T-helper 22 cell (primary cell): ENCODE measurements at regions not wholly inside any gene's neighbourhood (a gene's known extent, or its start where the extent isn't known, plus 50 kb on each side); places are given as distances from the start of the nearest gene placed in this dataset.

Experiments
- DNase-seq: peaks from one replicate; pipeline ENCODE4 v3.0.0-alpha.2; 2020; ENCODE audit warnings: low read depth

DNA sequence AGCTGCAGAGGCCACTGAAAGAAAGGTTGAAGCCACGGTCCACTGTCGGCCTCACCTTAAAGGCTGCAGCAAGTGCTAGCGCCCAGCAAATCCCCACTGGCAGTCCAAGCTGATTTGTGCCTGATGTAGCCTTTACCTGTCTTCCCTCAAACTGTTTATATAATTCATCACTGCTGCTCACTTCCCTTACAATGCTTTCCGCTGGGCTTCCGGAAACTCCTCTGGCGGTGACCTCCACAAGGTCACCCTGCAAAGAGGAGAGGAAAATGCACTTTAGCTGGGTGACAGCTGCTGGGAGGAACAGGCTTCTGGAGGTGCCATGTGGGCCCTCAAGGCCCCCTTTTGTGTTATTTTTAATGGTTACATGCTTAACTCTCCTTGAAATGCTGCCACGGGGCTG, 126.2 kb downstream of the CMPK2 start:
- no peak for DNase-seq

DNA sequence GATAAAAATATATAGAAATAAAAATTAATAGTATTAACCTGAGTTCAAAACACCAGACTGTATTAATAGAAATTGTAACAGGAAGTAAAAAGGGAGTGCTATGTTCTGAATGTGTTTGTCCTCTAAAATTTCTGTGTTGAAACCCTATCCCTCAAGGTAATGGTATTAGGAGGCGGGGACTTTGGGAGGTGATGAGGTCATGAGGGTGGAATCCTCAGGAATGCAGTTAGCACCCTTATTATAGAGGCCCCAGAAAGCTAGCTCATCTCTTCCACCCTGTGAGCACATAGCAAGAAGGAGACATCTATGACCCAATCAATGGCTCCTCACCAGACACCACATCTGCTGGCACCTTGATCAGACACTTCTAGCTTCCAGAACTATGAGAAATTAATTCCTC, 124.5 kb downstream of the CMPK2 start:
- DNase-seq, result no peak

DNA sequence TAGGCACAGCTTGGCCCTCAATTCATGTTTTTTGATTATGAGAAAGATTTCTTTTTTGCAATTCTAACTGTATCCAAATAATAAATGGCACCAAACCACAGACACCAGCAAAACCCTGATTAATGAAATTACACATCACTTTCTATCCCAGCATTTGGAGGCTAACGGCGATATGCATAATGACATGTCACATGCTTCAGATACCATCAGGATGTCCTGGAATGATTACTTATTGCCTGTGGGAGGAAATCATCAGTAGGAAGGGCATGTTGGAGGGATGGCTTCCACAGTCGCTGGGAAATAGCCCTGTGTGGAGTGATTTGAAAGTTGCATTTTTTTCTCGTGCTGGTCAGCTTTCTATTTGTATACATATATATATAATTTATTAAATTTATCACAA, 121.7 kb downstream of the CMPK2 start:
- DNase-seq, result no peak

DNA sequence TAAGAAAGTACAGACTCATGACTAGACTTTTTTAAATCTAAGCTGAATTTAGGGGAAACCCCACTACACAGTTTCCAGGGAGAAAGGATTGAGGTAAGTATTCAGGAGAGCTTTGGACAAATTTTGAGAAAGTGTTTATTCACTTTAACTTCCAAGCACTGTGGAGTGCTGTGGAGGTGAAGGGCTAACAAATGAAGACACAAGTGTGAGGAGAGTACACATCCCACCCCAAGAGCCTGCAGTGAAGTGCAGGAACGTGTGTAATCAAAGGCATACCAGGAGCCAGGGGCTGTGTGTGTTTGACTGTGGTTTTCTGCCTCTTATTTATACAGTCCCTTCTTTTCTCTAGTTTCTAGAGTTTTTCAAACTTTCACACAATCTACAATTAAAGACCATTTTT, 118.3 kb downstream of the CMPK2 start:
- no peak for DNase-seq

DNA sequence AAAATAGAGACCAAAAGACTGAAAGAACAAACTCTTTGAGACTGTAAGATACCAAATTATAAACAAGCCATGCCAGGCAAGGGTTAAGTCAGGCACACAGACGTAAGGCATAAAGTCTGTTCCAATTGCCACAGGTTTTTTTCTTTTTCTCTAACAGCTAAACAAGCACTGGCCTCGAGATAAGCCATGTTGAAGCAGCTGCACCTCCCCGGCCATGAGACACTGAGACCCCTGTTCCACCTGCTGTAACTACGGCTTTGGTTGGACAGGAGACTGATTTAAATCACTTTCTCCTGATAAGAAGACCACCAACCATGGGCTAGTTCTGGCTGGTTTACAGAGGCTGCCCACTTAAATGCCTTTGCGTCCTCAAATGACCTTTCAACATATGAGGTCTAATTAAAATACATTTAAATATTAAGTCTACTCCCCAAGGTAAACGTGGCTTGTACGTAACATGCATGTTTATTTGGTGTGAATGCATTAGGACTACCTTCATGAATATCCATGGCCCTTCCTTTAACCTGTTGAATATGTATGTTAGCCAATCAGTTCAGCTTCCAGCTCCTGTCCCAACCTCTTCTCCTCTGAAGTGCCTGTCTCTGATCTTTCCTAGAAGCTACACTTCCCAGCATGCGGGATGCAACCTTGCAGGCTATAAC, 117.2 kb downstream of the CMPK2 start:
- no peak for DNase-seq

DNA sequence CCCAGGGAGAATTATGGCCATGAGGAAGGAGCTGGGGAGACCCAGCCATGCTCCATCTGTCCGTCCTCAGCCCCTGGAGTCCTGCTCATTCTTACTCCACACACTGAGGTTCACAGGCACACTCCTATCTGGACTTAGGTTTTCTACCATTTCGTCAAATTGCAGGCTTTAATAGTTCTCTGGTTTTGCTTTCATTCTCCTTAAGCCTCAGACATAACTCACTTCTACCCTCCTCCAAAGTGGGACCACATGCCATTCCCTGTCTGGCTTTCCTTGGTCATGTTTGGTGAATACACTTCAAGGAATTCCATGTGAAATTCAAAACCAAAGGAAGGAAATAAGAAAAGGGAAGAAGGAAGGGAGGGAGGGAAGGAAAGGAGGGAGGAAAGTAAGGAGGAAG, 115.7 kb downstream of the CMPK2 start:
- DNase-seq, result no peak

DNA sequence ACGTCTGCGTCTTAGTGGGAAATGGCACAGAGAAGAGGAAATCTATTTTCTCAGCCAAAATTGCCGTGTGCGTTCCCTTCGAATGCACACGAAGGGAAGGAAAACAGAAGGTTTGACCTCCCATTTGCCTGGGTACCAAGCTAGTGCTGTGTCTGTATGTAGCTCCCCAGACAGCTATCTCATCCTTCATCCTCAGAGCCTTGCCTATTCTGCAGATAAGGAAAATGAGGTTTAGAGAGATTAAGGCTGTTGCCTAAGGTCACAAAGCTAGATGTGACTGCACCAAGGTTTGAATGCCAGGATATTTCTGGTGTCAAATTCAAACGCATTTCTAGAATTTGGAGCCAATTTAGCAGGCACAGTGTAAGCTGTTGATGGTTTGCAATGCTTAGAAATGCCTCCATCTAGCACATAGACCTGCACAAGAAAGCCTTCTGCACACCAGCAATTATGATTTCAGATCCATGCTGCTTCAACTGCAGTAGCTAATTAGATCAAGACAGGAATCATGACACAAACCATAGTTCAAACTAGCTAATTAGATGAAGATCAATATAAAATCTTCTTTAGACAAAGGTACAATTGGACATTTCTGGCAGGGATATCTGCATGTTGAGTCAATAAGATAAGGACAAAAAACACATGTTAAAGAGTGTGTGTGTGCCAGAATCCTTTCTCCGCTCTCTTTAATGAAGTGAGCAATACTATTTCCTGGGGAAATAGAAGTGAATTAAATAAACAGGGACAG, 115.1 kb downstream of the CMPK2 start:
- DNase-seq, result no peak

DNA sequence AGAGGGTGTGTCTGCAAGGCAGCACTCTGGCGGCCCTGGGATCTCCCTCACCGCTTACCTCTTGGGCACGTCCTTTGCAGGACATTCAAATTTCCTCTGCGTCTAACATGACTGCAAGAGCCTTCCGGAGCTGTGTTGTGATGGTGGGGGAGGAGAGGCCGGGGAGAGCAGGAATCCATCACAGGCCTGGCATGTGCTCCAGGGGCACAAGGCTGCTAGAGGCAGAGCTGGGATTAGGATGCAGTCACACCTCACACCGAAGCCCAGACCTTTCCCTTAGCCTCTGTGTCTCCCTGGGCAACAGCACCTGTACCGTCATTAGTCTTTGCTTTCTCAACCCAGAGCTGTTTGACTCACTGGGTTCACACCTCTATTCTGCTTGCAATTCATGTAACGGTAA, 111.3 kb downstream of the CMPK2 start:
- DNase-seq, result no peak

DNA sequence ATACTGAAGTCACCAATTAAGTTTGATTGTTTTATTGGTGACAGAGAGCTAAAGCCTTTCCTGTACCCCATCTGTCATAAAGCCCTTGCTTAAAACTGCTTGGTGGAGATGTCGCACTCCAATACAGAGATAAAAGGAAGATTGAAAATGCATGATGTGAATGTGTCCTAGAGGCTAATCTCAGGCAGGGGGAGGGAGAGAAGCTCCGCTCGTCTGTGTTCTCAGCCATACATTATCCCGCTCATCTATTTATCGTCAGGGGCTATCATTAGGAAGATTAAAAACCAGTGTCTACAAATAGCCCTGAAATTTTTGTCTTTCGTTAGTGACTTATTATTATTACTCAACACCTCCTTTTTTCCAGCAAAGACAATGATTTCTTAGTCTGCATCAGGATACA, 110.3 kb downstream of the CMPK2 start:
- DNase-seq, result no peak

DNA sequence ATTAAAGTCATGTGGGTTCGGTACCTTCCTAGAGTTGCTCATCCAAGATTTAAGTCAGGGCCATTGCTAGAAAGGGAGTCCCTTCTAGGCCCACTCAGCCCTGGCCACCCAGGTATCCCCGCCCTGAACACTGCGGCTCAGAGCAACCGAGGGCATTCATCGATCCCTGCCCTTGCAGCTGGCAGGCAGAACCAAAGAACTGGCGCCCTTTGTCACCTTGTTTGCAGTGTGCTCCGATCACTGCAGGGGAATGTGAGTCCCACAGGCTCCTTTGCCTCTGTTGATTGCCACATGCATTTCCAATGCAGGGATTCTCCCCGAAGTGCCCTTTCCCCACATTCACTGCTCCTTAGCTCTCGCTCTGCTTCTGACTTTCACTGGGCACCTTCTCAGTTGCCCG, 108.5 kb downstream of the CMPK2 start:
- DNase-seq, result no peak

DNA sequence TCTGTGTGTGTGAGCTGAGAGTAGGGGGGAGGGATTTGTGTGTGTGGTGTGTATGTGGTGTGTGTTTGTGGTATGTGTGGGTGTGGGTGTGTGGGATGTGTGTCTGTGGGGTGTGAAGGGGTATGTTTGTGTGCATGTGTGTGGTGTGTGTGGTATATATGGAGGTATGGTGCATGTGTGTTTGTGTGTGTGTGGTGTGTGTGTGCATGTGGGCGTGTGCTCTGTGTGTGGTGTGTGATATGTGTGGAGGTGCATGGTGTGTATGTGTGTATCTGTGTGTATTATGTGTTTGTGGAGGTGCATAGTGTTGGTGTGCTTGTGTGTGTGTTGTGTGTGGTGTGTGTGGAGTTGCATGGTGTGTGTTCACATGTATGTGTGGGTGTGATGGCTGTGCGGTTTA, 106.0 kb downstream of the CMPK2 start:
- DNase-seq, result no peak

DNA sequence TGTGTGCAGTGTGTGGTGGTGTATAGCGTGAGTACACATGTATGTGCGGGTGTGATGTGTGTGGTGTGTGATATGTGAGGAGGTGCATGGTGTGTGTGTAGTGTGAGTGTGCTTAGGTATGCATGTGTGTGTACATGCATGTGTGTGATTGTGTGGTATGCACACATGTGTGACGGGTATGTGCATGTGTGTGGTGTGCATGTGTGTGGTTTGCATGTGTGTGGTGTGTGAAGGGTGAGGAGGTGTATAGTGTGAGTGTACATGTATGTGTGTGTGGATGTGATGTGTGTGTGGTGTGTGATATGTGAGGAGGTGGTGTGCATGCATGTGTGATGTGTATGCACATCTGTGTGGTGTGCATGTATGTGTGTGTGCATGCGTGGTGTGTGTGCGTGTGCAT, 105.6 kb downstream of the CMPK2 start:
- DNase-seq, result no peak

DNA sequence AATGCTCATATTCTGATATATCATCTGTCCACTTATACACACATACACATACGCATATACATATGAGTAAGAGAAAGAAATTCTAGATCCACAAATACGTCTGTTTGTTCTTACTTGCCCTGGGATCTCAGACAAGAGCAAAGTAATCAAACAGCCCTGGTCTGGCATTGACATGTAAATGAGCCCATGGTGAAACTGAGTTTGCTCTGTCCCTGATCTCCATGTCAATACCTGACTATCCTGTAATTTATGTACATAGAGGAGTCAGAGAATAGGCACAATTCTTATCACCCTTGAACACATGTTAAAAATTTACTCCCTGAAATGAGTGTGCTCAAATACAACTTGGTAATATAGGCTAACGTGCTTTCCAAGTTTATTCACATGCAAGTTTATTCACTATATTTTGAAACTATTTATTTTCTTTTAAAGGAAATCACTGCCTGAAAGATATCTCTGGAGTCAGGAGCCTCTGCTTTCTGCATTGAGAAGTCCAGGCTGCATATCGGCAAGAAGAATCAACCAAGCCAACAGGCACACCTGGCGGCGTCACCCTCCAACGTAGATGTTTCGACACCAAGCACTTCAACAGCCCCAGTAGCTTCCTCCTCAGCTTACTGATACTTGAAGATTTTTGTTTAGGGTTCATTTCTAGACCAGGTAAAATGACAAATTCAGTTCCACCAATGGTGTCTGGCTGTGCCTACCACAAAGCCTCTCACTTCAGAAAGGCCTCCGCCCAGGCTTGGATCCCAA, 100.6 kb downstream of the CMPK2 start:
- DNase-seq, result no peak

DNA sequence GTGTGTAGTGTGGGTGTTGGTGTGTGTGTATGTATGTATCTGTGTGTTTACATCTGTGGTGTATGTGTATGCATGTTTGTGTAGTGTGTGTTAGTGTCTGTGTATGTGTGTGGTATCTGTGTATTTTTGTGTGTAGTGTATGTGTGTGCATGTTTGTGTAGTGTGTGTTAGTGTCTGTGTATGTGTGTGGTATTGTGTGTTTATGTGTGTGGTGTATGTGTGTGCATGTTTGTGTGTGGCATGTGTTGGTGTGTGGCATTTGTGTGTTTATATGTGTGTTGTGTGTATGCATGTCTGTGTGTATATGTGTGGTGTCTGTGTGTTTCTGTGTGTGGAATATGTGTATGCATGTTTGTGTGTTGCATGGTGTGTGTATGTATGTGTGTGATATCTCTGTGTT, 96.4 kb downstream of the CMPK2 start:
- no peak for DNase-seq

DNA sequence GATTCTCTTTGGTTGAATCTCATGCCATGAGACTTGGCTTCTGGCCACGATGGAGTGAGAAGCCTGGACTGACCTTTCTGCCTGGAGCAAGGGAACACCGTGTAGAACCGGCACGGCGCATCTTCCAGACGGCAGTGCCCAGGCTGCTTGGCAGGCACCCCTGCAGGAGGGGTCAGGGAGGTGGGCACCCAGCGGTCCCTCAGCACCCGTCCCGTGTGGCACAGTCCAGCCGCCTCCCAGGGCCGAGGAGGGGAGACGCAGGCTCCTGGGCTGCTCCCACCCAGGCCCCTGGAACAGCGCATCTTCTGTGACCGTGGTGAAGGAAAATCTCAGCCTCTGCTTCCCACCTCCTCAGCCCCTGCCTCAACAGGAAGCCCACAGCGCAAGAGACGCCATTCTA, 95.7 kb downstream of the CMPK2 start:
- no peak for DNase-seq

DNA sequence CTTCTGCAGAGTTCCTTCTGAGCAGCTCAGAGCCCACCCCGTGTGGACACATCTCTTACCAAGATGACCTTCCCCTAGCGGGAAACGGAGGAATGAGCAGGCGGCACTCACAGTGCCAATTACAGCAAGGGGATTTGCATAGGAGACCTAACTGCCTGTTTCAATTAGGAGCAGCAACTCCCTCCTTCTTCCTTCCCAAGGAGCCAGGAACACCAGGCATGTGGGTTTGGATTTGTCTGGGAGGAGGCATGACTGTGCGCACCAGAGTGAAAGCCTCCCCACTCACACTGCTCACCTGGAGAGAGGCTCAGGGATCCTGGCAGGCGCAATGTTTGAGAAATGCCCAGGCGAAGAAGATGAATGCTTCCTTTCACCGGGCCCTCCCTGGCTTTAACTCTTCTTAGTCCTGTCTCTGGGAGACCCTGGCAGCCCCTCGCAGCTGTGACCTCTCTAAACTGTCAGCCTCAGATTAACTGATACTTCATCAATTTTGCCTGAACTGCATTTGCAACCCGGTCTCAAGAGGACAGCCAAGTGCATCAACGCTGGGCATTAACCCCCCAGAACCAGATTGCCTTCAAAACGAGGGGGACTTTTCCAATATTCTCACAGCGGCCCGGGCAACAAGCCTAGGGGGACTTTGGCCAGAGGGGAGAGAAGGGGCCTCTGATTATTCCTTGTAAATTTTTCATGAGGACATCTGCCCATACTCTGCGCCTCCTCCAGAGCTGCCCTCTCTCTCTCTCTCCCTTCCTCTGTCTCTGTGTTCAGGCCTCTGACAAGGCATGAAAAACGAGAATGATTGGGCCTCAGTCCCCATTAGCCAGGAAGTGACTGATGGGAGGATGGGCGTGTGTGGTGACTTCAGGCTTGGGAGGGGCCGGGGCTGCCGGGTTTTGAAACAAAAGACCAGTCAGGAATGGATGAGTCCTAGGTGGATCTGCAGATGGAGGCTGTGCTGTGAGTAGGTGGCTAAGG, 93.8 kb downstream of the CMPK2 start:
- DNase-seq, result no peak

DNA sequence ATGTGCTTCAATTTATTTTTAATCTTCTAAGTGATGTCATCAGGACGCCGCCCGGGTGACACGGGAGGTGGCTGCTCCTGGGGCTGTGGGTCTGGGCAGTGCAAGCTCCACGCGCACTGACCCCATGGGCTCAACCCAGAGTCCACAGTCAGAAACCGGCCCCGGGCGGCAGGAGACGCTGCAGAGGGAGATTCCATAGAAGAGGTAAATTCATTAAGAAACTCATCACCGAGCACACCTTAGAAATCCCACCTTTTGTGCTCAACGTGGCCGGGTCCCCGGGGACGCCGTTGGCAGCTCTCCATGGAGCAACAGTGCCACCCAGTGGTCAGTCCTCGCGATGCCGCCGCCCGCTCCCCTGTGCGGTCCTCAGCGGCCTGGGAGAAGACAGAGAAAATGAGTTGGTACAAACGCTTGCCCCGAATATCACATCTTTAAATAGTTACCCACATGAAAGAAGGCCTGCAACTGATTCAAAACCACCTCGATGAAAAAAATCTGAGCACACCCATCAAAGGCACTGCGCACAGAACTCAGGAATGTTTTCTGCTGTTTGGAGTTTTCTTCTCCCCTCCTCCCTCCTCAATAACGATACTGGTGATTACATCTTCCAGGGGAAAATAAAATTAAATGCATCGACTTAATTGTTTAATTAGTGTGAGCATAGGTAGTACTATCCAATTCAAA, 92.6 kb downstream of the CMPK2 start:
- peak; percentile 13 for DNase-seq

DNA sequence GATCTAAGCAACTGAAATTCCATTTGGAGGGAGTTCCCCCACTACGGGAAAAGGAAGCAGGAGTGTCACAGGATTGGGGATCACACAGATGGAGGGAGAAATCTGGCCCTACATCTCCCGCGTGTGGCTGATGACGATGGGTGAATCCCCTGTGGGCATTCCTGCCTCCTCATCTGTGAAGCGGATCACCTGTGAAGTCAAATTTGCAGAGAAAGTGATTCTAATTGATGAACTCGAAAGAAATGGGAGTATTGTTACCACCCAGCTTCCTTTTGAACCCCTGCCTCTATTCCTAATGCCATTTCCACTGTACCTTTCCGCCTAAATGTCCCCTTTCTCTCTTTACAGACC, 92.0 kb downstream of the CMPK2 start:
- DNase-seq, result no peak

DNA sequence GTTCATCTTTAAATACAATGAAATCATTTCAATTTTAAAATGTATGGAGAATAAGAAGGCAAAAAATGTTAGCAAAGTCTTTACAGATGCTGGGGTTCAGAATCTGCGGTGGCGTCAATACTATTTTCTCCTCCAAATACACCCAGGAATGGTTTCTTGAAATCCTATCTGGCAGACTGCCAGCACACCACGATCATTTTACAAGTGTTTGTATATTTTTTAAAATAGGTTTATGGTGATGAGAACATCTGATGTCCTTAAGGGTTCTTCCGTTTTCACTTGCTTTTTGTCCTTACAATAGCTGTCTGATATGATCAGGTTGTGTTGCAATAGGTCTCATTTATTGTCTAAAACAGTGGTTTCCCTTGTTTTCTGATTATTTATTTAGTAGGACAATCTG, 89.6 kb downstream of the CMPK2 start:
- DNase-seq, result no peak

DNA sequence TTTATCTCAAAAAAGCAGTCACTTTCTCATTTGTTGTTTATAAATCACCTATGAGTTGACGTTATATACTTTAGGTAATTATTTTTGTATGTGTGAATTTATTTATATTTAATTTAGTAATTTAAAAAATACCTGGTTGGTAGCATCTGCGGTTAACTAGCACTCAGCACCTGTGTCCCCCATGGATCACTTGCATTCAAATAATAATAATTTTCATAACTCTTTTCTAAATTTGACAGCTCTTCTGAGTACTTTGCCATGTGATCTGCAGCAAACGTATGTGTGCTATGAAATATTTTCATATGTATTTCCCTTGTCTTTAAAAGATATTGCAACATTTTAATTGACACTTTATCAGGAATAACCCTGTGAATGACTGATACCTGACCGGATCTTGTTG, 88.1 kb downstream of the CMPK2 start:
- no peak for DNase-seq

DNA sequence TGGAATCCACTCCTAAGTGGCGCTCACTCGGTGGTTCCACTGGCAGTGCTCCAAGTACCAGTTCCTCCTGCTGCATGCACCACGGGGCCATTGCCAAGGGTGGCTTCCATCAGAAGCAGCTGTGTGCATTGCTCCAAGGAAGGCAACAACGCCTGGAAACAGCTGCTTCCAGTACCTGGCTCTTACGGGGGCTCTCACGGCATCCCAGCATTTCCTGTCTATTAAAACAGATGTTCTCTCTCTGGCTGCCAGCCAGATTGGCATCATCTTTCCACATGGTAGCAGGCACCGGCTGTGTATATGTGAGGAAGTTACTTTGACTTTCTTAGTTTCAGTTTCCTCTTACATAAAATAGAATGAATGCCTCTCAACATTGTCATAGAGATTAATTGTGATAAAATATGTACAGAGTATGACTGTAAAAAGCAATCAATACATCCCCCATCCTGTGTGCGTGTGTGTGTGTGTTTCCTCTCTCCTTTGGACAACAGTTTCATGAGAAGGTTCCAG, 84.9 kb downstream of the CMPK2 start:
- no peak for DNase-seq
